8988T (cell line): ENCODE measurements at regions not wholly inside any gene's neighbourhood (a gene's known extent, or its start where the extent isn't known, plus 50 kb on each side); places are given as distances from the start of the nearest gene placed in this dataset.
A peak's percentile ranks its signal among the peaks of the same experiment; 100 is the strongest.

Experiments used
- DNase-seq: peaks from one replicate; pipeline ENCODE4 v3.0.0; 2011

- DNase-seq = no peak
These were observed 144.1 kb upstream of the SERP2 start for GRCh38 chr13:44229371-44230030.

- DNase-seq = no peak
These were observed 143.6 kb upstream of the SERP2 start for GRCh38 chr13:44230071-44230470.

GRCh38 chr13:44230736-44231135 is 142.9 kb upstream of the SERP2 start:
- DNase-seq = no peak

GRCh38 chr13:44231786-44232516 is 141.7 kb upstream of the SERP2 start:
- DNase-seq = no peak

GRCh38 chr13:44232774-44233173 is 140.8 kb upstream of the SERP2 start:
- DNase-seq = no peak

- DNase-seq = no peak
These were observed 139.1 kb upstream of the SERP2 start for GRCh38 chr13:44234566-44234965.

- DNase-seq = no peak
These were observed 137.3 kb upstream of the SERP2 start for GRCh38 chr13:44236370-44236769.

GRCh38 chr13:44236801-44237207 is 136.8 kb upstream of the SERP2 start:
- DNase-seq = no peak

GRCh38 chr13:44237276-44237767 is 136.3 kb upstream of the SERP2 start:
- DNase-seq = no peak

GRCh38 chr13:44237881-44238421 is 135.7 kb upstream of the SERP2 start:
- DNase-seq = no peak

GRCh38 chr13:44240611-44241145 is 132.9 kb upstream of the SERP2 start:
- DNase-seq = no peak

GRCh38 chr13:44241638-44242037 is 132.0 kb upstream of the SERP2 start:
- no peak for DNase-seq

GRCh38 chr13:44242766-44243165 is 130.9 kb upstream of the SERP2 start:
- DNase-seq = no peak

GRCh38 chr13:44243198-44243857 is 130.3 kb upstream of the SERP2 start:
- peak; percentile 48 for DNase-seq

- DNase-seq = no peak
These were observed 129.3 kb upstream of the SERP2 start for GRCh38 chr13:44244288-44244687.

GRCh38 chr13:44249431-44249836 is 124.2 kb upstream of the SERP2 start:
- no peak for DNase-seq

GRCh38 chr13:44252938-44253337 is 120.7 kb upstream of the SERP2 start:
- DNase-seq = no peak

GRCh38 chr13:44255771-44256364 is 117.8 kb upstream of the SERP2 start:
- DNase-seq = no peak

GRCh38 chr13:44257796-44258195 is 115.8 kb upstream of the SERP2 start:
- DNase-seq = no peak

GRCh38 chr13:44259045-44260027 is 114.3 kb upstream of the SERP2 start:
- no peak for DNase-seq

GRCh38 chr13:44260336-44260735 is 113.3 kb upstream of the SERP2 start:
- DNase-seq = no peak
